ENCODE measurements at regions not wholly inside any gene's neighbourhood (a gene's known extent, or its start where the extent isn't known, plus 50 kb on each side); places are given as distances from the start of the nearest gene placed in this dataset.

- TF ChIP-seq CTCF (conservative IDR thresholded peaks at IDR 0.05) (no peak), ZFX (IDR thresholded peaks at IDR 0.05) (no peak)
Observed at GRCh38 chr17:34167354-34167753, 87.7 kb upstream of the CCL2 start.
